ENCODE measurements at regions not wholly inside any gene's neighbourhood (a gene's known extent, or its start where the extent isn't known, plus 50 kb on each side); places are given as distances from the start of the nearest gene placed in this dataset.

GRCh38 chr5:102582696-102583095 lies 83.9 kb upstream of the SLCO6A1 start:
- TF ChIP-seq CTCF (IDR thresholded peaks at IDR 0.05) (no peak), POLR2A (IDR thresholded peaks at IDR 0.05) (no peak)
